Suprapubic skin (tissue), 4 donors: ENCODE measurements at regions not wholly inside any gene's neighbourhood (a gene's known extent, or its start where the extent isn't known, plus 50 kb on each side); places are given as distances from the start of the nearest gene placed in this dataset.

ENCODE experiments used
- EP300 ChIP-seq: sonication (generic); formaldehyde crosslinking; IDR thresholded peaks from one replicate; pipeline ENCODE4 v1.6.1; 2017; ENCODE audit warnings: antibody characterized with exemption
- POLR2A ChIP-seq, 2 donors: fragments of 450-650 bp; IDR thresholded peaks; one replicate each; pipeline ENCODE4 v1.6.1; 2017; ENCODE audit warnings: antibody characterized with exemption in 2 of 2, mild to moderate bottlenecking in 2 of 2, moderate library complexity in 2 of 2
- POLR2AphosphoS5 ChIP-seq, 3 donors: sonication (generic); formaldehyde crosslinking; IDR thresholded peaks; one replicate each; pipeline ENCODE4 v1.6.1; 2017; ENCODE audit warnings: antibody characterized with exemption in 3 of 3
- TF ChIP-seq, protein P1 (sequence below), 2 donors: fragments of 200-600 bp in 1 of 2; fragments of 450-650 bp in 1 of 2; sonication (generic) in 1 of 2; IDR thresholded peaks; one replicate each; pipeline ENCODE4 v1.5.1; 2016 to 2019; ENCODE audit warnings: antibody characterized with exemption in 2 of 2, mild to moderate bottlenecking in 1 of 2, moderate library complexity in 1 of 2

DNA sequence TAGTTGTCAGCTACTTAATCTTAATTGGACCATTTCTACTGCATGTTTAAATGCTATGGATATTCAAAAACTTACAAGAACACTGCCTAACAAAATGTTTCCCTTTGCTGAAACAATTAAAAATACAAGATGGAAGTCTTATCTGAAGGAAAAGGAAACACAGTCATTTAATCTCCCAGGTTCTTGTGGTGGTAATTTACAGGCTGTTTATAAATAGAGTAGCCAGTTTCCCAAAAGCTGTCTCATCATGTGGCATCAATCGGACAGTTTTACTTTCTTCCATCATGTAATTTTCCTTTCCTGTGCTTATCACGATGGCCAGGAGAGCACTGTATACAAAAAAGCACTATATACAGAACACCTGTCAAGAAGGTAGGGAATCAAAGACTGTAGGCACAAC lies 368.1 kb downstream of the ZEB2 start:
- TF ChIP-seq, protein P1, sequence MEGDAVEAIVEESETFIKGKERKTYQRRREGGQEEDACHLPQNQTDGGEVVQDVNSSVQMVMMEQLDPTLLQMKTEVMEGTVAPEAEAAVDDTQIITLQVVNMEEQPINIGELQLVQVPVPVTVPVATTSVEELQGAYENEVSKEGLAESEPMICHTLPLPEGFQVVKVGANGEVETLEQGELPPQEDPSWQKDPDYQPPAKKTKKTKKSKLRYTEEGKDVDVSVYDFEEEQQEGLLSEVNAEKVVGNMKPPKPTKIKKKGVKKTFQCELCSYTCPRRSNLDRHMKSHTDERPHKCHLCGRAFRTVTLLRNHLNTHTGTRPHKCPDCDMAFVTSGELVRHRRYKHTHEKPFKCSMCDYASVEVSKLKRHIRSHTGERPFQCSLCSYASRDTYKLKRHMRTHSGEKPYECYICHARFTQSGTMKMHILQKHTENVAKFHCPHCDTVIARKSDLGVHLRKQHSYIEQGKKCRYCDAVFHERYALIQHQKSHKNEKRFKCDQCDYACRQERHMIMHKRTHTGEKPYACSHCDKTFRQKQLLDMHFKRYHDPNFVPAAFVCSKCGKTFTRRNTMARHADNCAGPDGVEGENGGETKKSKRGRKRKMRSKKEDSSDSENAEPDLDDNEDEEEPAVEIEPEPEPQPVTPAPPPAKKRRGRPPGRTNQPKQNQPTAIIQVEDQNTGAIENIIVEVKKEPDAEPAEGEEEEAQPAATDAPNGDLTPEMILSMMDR (IDR thresholded peaks at IDR 0.05): no peak
- TF ChIP-seq EP300 (no peak), POLR2A (IDR thresholded peaks at IDR 0.05) (no peak), POLR2AphosphoS5 (IDR thresholded peaks at IDR 0.05) (no peak)
